SK-N-SH (cell line): ENCODE measurements at regions not wholly inside any gene's neighbourhood (a gene's known extent, or its start where the extent isn't known, plus 50 kb on each side); places are given as distances from the start of the nearest gene placed in this dataset.
"Not testable (repeated sequence)": the region's sequence is repeated elsewhere in the genome, so short reads cannot be mapped to it uniquely, and the experiment has no call there.

ENCODE experiments used
- CTCF ChIA-PET: fragments of 300-600, 350-600 bp; formaldehyde crosslinking; extraction: SDS; loops from one replicate; lab custom pipeline; 2021; lab: Yijun Ruan, JAX
- POLR2A ChIA-PET: fragments of 350-600 bp; sonication (Branson Sonifier 250); formaldehyde crosslinking; extraction: SDS; loops from one replicate; lab custom pipeline; 2020; ENCODE audit warnings: antibody characterized with exemption, inconsistent platforms; lab: Yijun Ruan, JAX
- DNase-seq: peaks from one replicate; pipeline ENCODE4 v3.0.0; 2012
- H2AFZ ChIP-seq: fragments of 200-600 bp; sonication (generic); 2 replicates; pipeline ENCODE4 v1.8.1; 2016; ENCODE audit warnings: antibody characterized with exemption, mild to moderate bottlenecking, low read depth
- H3F3A ChIP-seq: fragments of 200-600 bp; sonication (generic); replicated peaks from 2 replicates; pipeline ENCODE3; 2016; ENCODE audit warnings: antibody characterized with exemption, mild to moderate bottlenecking; ENCODE audit not compliant: insufficient read depth
- H3K27ac ChIP-seq, 2 experiments: fragments of 200-500 bp in 1 of 2; fragments of 200-600 bp in 1 of 2; sonication (Bioruptor generic) in 1 of 2; sonication (generic), shearing (Covaris generic) in 1 of 2; 2 replicates each; pipeline versions ENCODE4 v1.5.1 to v1.6.1; 2014 to 2016; ENCODE audit warnings: low read depth in 2 of 2, inconsistent platforms in 1 of 2, low read length in 1 of 2, mild to moderate bottlenecking in 1 of 2, mixed read lengths in 1 of 2
- H3K27me3 ChIP-seq: fragments of 200-600 bp; sonication (generic), shearing (Covaris generic); 2 replicates; pipeline ENCODE4 v1.6.1; 2016; ENCODE audit warnings: mixed run types; ENCODE audit not compliant: insufficient read depth
- H3K36me3 ChIP-seq, 2 experiments: fragments of 200-500 bp in 1 of 2; fragments of 200-600 bp in 1 of 2; sonication (Bioruptor generic) in 1 of 2; sonication (generic) in 1 of 2; replicated peaks in 1 of 2; 2 replicates each; pipeline versions ENCODE3 to v1.5.1; 2014 to 2016; ENCODE audit warnings: low read length in 1 of 2, mild to moderate bottlenecking in 1 of 2; ENCODE audit not compliant: insufficient read depth in 2 of 2, control insufficient read depth in 1 of 2
- H3K4me1 ChIP-seq, 2 experiments: fragments of 200-500 bp in 1 of 2; fragments of 200-600 bp in 1 of 2; sonication (Bioruptor generic) in 1 of 2; sonication (generic), shearing (Covaris generic) in 1 of 2; 2 replicates each; pipeline versions ENCODE4 v1.5.1 to v1.6.1; 2014 to 2016; ENCODE audit warnings: low read depth in 1 of 2, low read length in 1 of 2, mixed run types in 1 of 2; ENCODE audit not compliant: insufficient read depth in 2 of 2, control insufficient read depth in 1 of 2
- H3K4me2 ChIP-seq: fragments of 200-600 bp; sonication (generic), shearing (Covaris generic); 2 replicates; pipeline ENCODE4 v1.6.1; 2017; ENCODE audit warnings: mixed run types
- H3K4me3 ChIP-seq, 2 experiments: fragments of 200-500 bp in 1 of 2; fragments of 200-600 bp in 1 of 2; sonication (Bioruptor generic) in 1 of 2; sonication (generic), shearing (Covaris generic) in 1 of 2; 2 replicates each; pipeline versions ENCODE4 v1.5.1 to v1.8.1; 2014 to 2016; ENCODE audit warnings: low read depth in 2 of 2, inconsistent platforms in 1 of 2, low read length in 1 of 2, mild to moderate bottlenecking in 1 of 2, mixed read lengths in 1 of 2, moderate library complexity in 1 of 2
- H3K79me2 ChIP-seq: fragments of 200-600 bp; sonication (generic); 2 replicates; pipeline ENCODE4 v1.8.1; 2017; ENCODE audit warnings: mild to moderate bottlenecking; ENCODE audit not compliant: insufficient read depth
- H3K9ac ChIP-seq: fragments of 200-600 bp; sonication (generic); 2 replicates; pipeline ENCODE4 v1.6.1; 2017; ENCODE audit warnings: mixed run types
- H3K9me2 ChIP-seq: fragments of 200-600 bp; sonication (generic); 2 replicates; pipeline ENCODE4 v1.6.1; 2017; ENCODE audit warnings: mixed run types
- H3K9me3 ChIP-seq: fragments of 200-600 bp; sonication (generic); 2 replicates; pipeline ENCODE4 v1.6.1; 2017; ENCODE audit warnings: mixed run types, mild to moderate bottlenecking, moderate library complexity
- H4K20me1 ChIP-seq: fragments of 200-600 bp; sonication (generic); 2 replicates; pipeline ENCODE4 v1.6.1; 2017; ENCODE audit warnings: mild to moderate bottlenecking, mixed run types; ENCODE audit not compliant: insufficient read depth
- CTCF ChIP-seq: fragments of 200-600 bp; sonication (generic); IDR thresholded peaks from 2 replicates; pipeline ENCODE4 v1.6.1; 2017; ENCODE audit warnings: antibody characterized with exemption, mild to moderate bottlenecking, moderate library complexity
- FOXJ3 ChIP-seq: sonication (generic); formaldehyde crosslinking; IDR thresholded peaks from 2 replicates; pipeline ENCODE4 v1.5.1; 2020; ENCODE audit warnings: mild to moderate bottlenecking, missing genetic modification reagents
- FOXM1 ChIP-seq: IDR thresholded peaks from 2 replicates; pipeline ENCODE4 v1.4.0; 2012; ENCODE audit warnings: low read depth, mild to moderate bottlenecking
- GATA2 ChIP-seq: sonication (generic); formaldehyde crosslinking; IDR thresholded peaks from 2 replicates; pipeline ENCODE4 v1.5.0; 2020; ENCODE audit warnings: mild to moderate bottlenecking, missing genetic modification reagents
- JUND ChIP-seq: IDR thresholded peaks from 2 replicates; pipeline ENCODE4 v1.4.0; 2012
- MAX ChIP-seq: IDR thresholded peaks from 2 replicates; pipeline ENCODE4 v1.4.0; 2012; ENCODE audit warnings: low read depth
- MXI1 ChIP-seq: IDR thresholded peaks from 2 replicates; pipeline ENCODE4 v1.6.1; 2012; ENCODE audit warnings: mild to moderate bottlenecking, low read depth, low read length, improper control_type of control experiment
- NFIC ChIP-seq: IDR thresholded peaks from 2 replicates; pipeline ENCODE4 v1.4.0; 2012; ENCODE audit warnings: borderline replicate concordance
- RAD21 ChIP-seq: IDR thresholded peaks from 2 replicates; pipeline ENCODE4 v1.6.1; 2012; ENCODE audit warnings: mild to moderate bottlenecking, low read length
- RCOR1 ChIP-seq: fragments of 150-350 bp; IDR thresholded peaks from 2 replicates; pipeline ENCODE4 v1.6.1; 2017; ENCODE audit warnings: antibody characterized with exemption, low read length
- RXRA ChIP-seq: IDR thresholded peaks from 2 replicates; pipeline ENCODE4 v1.4.0; 2012; ENCODE audit warnings: low read depth, mild to moderate bottlenecking, borderline replicate concordance
- TAF1 ChIP-seq: IDR thresholded peaks from 2 replicates; pipeline ENCODE4 v1.6.1; 2012; ENCODE audit warnings: low read depth, mild to moderate bottlenecking, low read length, moderate library complexity, borderline replicate concordance
- TEAD4 ChIP-seq: IDR thresholded peaks from 2 replicates; pipeline ENCODE4 v1.4.0; 2012; ENCODE audit warnings: mild to moderate bottlenecking, borderline replicate concordance; ENCODE audit not compliant: insufficient read depth
- USF1 ChIP-seq: IDR thresholded peaks from 2 replicates; pipeline ENCODE4 v1.4.0; 2012; ENCODE audit warnings: low read depth, borderline replicate concordance
- WGBS: methylation state at CpG from one replicate; pipeline ENCODE4 v1.1.6; 2017; ENCODE audit warnings: low lambda C conversion rate; 5-methylcytosine and 5-hydroxymethylcytosine counted together
- TF ChIP-seq, protein P1 (sequence below): IDR thresholded peaks from 2 replicates; pipeline ENCODE4; 2012

- TF ChIP-seq, protein P1, sequence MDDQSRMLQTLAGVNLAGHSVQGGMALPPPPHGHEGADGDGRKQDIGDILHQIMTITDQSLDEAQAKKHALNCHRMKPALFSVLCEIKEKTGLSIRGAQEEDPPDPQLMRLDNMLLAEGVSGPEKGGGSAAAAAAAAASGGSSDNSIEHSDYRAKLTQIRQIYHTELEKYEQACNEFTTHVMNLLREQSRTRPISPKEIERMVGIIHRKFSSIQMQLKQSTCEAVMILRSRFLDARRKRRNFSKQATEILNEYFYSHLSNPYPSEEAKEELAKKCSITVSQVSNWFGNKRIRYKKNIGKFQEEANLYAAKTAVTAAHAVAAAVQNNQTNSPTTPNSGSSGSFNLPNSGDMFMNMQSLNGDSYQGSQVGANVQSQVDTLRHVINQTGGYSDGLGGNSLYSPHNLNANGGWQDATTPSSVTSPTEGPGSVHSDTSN, result no peak
- TF ChIP-seq CTCF (no peak), RCOR1 (no peak), FOXJ3 (CRISPR knock-in tag) (no peak), TEAD4 (no peak), MXI1 (no peak), RXRA (no peak), JUND (no peak), FOXM1 (no peak), NFIC (no peak)
These were observed 130.1 kb downstream of the RTP4 start (continued) for GRCh38 chr3:187498211-187498724.

DNA sequence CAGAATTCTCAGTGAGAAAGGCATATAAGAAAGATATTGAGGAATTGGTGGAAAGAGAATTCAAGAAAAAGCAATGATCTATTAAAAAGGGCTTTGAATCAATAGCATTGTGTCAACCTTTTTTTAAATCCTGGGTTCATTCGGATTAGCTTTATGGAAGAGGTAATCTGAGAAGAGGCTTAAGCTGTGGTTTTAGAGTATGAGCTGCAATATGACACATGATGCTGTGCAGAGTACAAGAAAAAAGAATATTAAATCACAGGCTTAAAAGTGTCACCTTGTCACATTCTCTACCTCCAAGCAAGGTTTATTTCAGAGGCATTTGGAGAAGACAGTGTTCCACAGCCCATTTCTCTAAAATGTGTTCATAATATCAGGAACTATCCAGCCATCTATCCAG is 128.9 kb downstream of the RTP4 start:
- H3K9me3 ChIP-seq, result 0 out of 2 replicates have a peak, but pooled peaks cover 6% of the 10 kb centered on the region
- no peak for DNase-seq
- no peaks in the 10 kb centered on the region for H3F3A ChIP-seq
- H3K79me2 ChIP-seq, result no peaks in the 10 kb centered on the region
- H3K27ac ChIP-seq, result no peak overlapping the region
- H3K4me2 ChIP-seq, result no peak overlapping the region
- ChIA-PET POLR2A (no interaction called here), CTCF (no interaction called here)
- H3K27me3 ChIP-seq, result no peaks in the 10 kb centered on the region
- 10% methylated on average over 1 of the region's 1 CpG for WGBS
- no peak for TF ChIP-seq TAF1
- no peak for TF ChIP-seq CTCF
- no peak for TF ChIP-seq RXRA
- TF ChIP-seq FOXM1, result no peak
- no peak for TF ChIP-seq NFIC
- TF ChIP-seq GATA2, result no peak
- TF ChIP-seq USF1, result no peak
- TF ChIP-seq RAD21, result no peak
- no peak for TF ChIP-seq MAX
- no peaks in the 10 kb centered on the region for H3K4me1 ChIP-seq
- H3K36me3 ChIP-seq, result no peaks in the 10 kb centered on the region
- H2AFZ ChIP-seq, result no peak overlapping the region
- H3K9ac ChIP-seq, result no peak overlapping the region
- H3K4me3 ChIP-seq, result no peak overlapping the region
- no peaks in the 10 kb centered on the region for H3K9me2 ChIP-seq
- no peaks in the 10 kb centered on the region for H4K20me1 ChIP-seq

GRCh38 chr3:187494056-187494455 is 125.9 kb downstream of the RTP4 start:
- H3K79me2 ChIP-seq, H3K36me3 ChIP-seq, H3K27me3 ChIP-seq, H3F3A ChIP-seq, POLR2A ChIA-PET, H3K27ac ChIP-seq, H4K20me1 ChIP-seq, H2AFZ ChIP-seq, DNase-seq, H3K9me2 ChIP-seq, H3K4me2 ChIP-seq, H3K9me3 ChIP-seq, H3K4me3 ChIP-seq, H3K4me1 ChIP-seq, H3K9ac ChIP-seq: not testable (repeated sequence)
- WGBS, result 21% methylated on average over 3 of the region's 3 CpGs
- CTCF ChIA-PET, result interaction anchor here (0.6 kb wide), 1 partner anchor 916 kb away, joined by 3 read pairs; no protein-coding TSS in a partner anchor
